Choroid plexus epithelial cell (primary cell): ENCODE measurements at regions not wholly inside any gene's neighbourhood (a gene's known extent, or its start where the extent isn't known, plus 50 kb on each side); places are given as distances from the start of the nearest gene placed in this dataset.
A peak's percentile ranks its signal among the peaks of the same experiment; 100 is the strongest.

Source experiments
- DNase-seq: peaks from one replicate; pipeline ENCODE4 v3.0.0-alpha.2; 2010; ENCODE audit warnings: low read depth
- H3K4me3 ChIP-seq: 2 replicates; pipeline ENCODE4 v1.5.1; 2011; ENCODE audit warnings: low read depth, mild to moderate bottlenecking, control low read depth, low read length, moderate library complexity
- CTCF ChIP-seq: conservative IDR thresholded peaks from 2 replicates; pipeline ENCODE4 v1.5.1; 2011; ENCODE audit warnings: low read depth, mild to moderate bottlenecking, control low read depth, inconsistent platforms, low read length, moderate library complexity

GRCh38 chr2:226080334-226080733 is 680.8 kb downstream of the NYAP2 start:
- peak; percentile 70 for DNase-seq

GRCh38 chr2:226079671-226080181 is 680.2 kb downstream of the NYAP2 start:
- H3K4me3 ChIP-seq: no peak overlapping the region
- peak; percentile 86 for DNase-seq
- TF ChIP-seq CTCF: no peak

More at GRCh38 chr2:226080334-226080733, 680.8 kb downstream of the NYAP2 start:
- no peak overlapping the region for H3K4me3 ChIP-seq
- TF ChIP-seq CTCF: no peak

- DNase-seq: no peak
- no peak for TF ChIP-seq CTCF
- H3K4me3 ChIP-seq: no peak overlapping the region
Measured at GRCh38 chr2:226079196-226079595, 679.7 kb downstream of the NYAP2 start.

- no peak for TF ChIP-seq CTCF
- no peak for DNase-seq
- H3K4me3 ChIP-seq: no peak overlapping the region
Measured at GRCh38 chr2:226078666-226079065, 679.2 kb downstream of the NYAP2 start.

GRCh38 chr2:226077841-226078240 is 678.3 kb downstream of the NYAP2 start:
- TF ChIP-seq CTCF: no peak
- DNase-seq: no peak
- no peak overlapping the region for H3K4me3 ChIP-seq

- DNase-seq: peak; percentile 48
- TF ChIP-seq CTCF: no peak
- no peak overlapping the region for H3K4me3 ChIP-seq
Measured at GRCh38 chr2:226077031-226077430, 677.5 kb downstream of the NYAP2 start.

GRCh38 chr2:226076529-226076928 is 677.0 kb downstream of the NYAP2 start:
- H3K4me3 ChIP-seq: no peak overlapping the region
- DNase-seq: no peak
- no peak for TF ChIP-seq CTCF
